Endodermal cell (in vitro differentiated cells): ENCODE measurements at regions not wholly inside any gene's neighbourhood (a gene's known extent, or its start where the extent isn't known, plus 50 kb on each side); places are given as distances from the start of the nearest gene placed in this dataset.

ENCODE experiments used
- DNase-seq: peaks from one replicate; pipeline ENCODE4 v3.0.0-alpha.2; 2017
- H3K27ac ChIP-seq: 2 replicates; pipeline ENCODE4 v1.5.1; 2013; ENCODE audit warnings: mild to moderate bottlenecking, low read depth, low read length, moderate library complexity
- H3K27me3 ChIP-seq: 2 replicates; pipeline ENCODE4 v1.6.1; 2013; ENCODE audit warnings: mild to moderate bottlenecking, low read length, moderate library complexity; ENCODE audit not compliant: insufficient read depth, control insufficient read depth, poor library complexity, severe bottlenecking
- H3K36me3 ChIP-seq: 2 replicates; pipeline ENCODE4 v1.7.0; 2013; ENCODE audit warnings: mild to moderate bottlenecking, low read length, moderate library complexity; ENCODE audit not compliant: control insufficient read depth, insufficient read depth
- H3K4me1 ChIP-seq: one replicate; pipeline ENCODE4 v1.7.0; 2013; ENCODE audit warnings: low read length; ENCODE audit not compliant: control insufficient read depth, insufficient read depth
- H3K4me3 ChIP-seq: 2 replicates; pipeline ENCODE4 v1.5.1; 2013; ENCODE audit warnings: mild to moderate bottlenecking, low read length, moderate library complexity
- H3K9ac ChIP-seq: 2 replicates; pipeline ENCODE4 v1.6.1; 2013; ENCODE audit warnings: mild to moderate bottlenecking, low read length, moderate library complexity; ENCODE audit not compliant: poor library complexity, severe bottlenecking; ENCODE audit errors: extremely low read depth
- H3K9me3 ChIP-seq: 2 replicates; pipeline ENCODE4 v1.6.1; 2013; ENCODE audit warnings: mild to moderate bottlenecking, low read length, moderate library complexity; ENCODE audit not compliant: control insufficient read depth
- H3K27ac Mint-ChIP-seq: 2 replicates; pipeline ENCODE4 v1.8.0; 2020; ENCODE audit warnings: mixed read lengths
- H3K27me3 Mint-ChIP-seq: 2 replicates; pipeline ENCODE4 v1.8.0; 2021; ENCODE audit warnings: mild to moderate bottlenecking, mixed read lengths; ENCODE audit not compliant: insufficient read depth
- H3K36me3 Mint-ChIP-seq: 2 replicates; pipeline ENCODE4 v1.8.0; 2020; ENCODE audit warnings: low read depth, mixed read lengths
- H3K4me1 Mint-ChIP-seq: 2 replicates; pipeline ENCODE4 v1.8.0; 2020; ENCODE audit warnings: mixed read lengths
- H3K4me3 Mint-ChIP-seq: 2 replicates; pipeline ENCODE4 v1.8.0; 2020; ENCODE audit warnings: mild to moderate bottlenecking, moderate library complexity, mixed read lengths
- H3K9me3 Mint-ChIP-seq: 2 replicates; pipeline ENCODE4 v1.8.0; 2020; ENCODE audit warnings: mild to moderate bottlenecking, mixed read lengths
- WGBS, 2 experiments: methylation state at CpG; one replicate each; pipeline versions ENCODE4 v1.1.5 to v1.1.7; 2013; ENCODE audit warnings: missing lambda C conversion rate in 2 of 2, mixed read lengths in 1 of 2; ENCODE audit not compliant: insufficient coverage in 1 of 2, insufficient read length in 1 of 2; 5-methylcytosine and 5-hydroxymethylcytosine counted together
- TF ChIP-seq, protein P1 (sequence below): fragments of 200-600 bp; sonication (generic); conservative IDR thresholded peaks from 2 replicates; pipeline ENCODE4 v1.5.0; 2021; ENCODE audit warnings: antibody characterized with exemption, mild to moderate bottlenecking

DNA sequence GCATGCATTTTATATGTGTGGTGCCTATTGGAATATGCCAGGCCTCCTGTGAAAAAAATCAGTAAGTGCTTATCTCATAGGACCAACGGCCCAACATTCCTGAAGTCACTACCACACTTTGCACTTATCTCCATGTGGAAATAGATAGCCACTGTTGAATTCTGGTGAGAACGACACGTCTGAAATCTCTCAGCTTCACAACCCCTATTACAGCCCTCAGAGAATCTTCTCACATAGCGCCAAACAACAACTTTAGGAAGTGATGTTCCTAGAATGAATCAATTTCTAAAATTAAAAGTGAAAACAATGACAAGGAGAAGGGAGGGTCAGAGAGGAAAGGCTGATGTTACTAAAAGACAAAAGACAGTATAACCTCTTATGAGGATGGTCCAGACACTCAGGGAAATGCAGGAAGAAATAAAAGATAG, 270.8 kb upstream of the BTG1 start:
- no peaks in the 10 kb centered on the region for H3K9me3 ChIP-seq
- TF ChIP-seq, protein P1, sequence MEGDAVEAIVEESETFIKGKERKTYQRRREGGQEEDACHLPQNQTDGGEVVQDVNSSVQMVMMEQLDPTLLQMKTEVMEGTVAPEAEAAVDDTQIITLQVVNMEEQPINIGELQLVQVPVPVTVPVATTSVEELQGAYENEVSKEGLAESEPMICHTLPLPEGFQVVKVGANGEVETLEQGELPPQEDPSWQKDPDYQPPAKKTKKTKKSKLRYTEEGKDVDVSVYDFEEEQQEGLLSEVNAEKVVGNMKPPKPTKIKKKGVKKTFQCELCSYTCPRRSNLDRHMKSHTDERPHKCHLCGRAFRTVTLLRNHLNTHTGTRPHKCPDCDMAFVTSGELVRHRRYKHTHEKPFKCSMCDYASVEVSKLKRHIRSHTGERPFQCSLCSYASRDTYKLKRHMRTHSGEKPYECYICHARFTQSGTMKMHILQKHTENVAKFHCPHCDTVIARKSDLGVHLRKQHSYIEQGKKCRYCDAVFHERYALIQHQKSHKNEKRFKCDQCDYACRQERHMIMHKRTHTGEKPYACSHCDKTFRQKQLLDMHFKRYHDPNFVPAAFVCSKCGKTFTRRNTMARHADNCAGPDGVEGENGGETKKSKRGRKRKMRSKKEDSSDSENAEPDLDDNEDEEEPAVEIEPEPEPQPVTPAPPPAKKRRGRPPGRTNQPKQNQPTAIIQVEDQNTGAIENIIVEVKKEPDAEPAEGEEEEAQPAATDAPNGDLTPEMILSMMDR, result no peak
- Mint-ChIP-seq H3K27ac (no peak overlapping the region), H3K27me3 (no peaks in the 10 kb centered on the region), H3K4me1 (peaks cover 2% of the 10 kb centered on the region), H3K36me3 (no peaks in the 10 kb centered on the region), H3K9me3 (no peaks in the 10 kb centered on the region), H3K4me3 (no peak overlapping the region)
- H3K27ac ChIP-seq, result no peak overlapping the region
- WGBS, 2 experiments, result 83% methylated on average over 4 of the region's 4 CpGs; no CpG with 5 or more reads in 1 of the 2 experiments
- H3K27me3 ChIP-seq, result no peaks in the 10 kb centered on the region
- DNase-seq, result no peak
- no peak overlapping the region for H3K4me3 ChIP-seq
- H3K36me3 ChIP-seq, result no peaks in the 10 kb centered on the region
- no peak overlapping the region for H3K9ac ChIP-seq
- no peaks in the 10 kb centered on the region for H3K4me1 ChIP-seq

DNA sequence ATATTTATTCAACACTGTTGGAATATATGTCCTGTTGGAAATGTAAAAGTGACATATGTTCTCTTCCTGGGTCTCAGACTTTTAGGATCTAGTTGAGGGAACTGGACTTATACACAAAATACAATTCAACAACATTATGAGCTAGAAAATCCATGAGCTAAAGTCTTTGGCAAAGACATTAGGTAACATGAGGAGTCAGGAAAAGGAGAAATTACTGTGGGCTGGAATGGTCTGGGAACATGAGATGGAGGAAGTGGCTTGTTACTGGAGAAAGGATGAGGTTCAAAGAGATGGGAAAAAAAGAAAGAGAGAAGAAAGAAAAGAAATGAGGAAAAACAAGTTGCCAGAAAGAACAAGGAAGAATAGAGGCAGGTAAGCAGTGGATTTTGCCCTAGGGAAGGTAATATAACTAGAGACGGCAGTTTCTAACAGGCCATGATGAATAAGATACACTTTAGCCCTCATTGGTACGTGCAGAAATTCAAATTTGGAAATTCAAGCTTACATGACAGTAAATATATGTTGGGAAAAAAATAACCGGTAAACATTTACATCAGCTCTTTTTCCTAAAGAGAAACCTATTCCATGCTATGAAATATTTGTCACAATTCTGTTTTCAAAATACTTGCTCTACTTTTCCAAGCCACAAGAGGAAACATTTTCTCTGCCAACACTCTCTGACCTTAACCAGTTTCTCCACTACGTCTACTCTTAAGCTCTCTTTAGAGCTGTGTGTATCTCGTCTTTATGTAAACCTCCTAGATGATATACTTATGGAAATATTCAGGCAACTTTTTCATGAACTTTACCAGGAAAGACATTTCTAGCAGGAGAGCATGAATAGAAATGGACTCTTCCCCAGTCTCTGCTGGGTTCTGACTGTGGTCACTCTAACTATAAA, 268.8 kb upstream of the BTG1 start:
- Histone ChIP-seq H3K4me3 (no peak overlapping the region), H3K27ac (no peak overlapping the region), H3K9ac (no peak overlapping the region), H3K27me3 (no peaks in the 10 kb centered on the region), H3K36me3 (no peaks in the 10 kb centered on the region), H3K4me1 (no peaks in the 10 kb centered on the region), H3K9me3 (no peaks in the 10 kb centered on the region)
- Mint-ChIP-seq H3K36me3 (no peaks in the 10 kb centered on the region), H3K9me3 (no peaks in the 10 kb centered on the region), H3K4me1 (no peaks in the 10 kb centered on the region), H3K4me3 (no peak overlapping the region), H3K27me3 (no peaks in the 10 kb centered on the region), H3K27ac (no peak overlapping the region)
- no peak for DNase-seq
- TF ChIP-seq, protein P1, result no peak
- 92 to 100% methylated on average over 2 to 5 of the region's 5 CpGs for WGBS, 2 experiments

- no peaks in the 10 kb centered on the region for H3K4me1 Mint-ChIP-seq
- no peaks in the 10 kb centered on the region for H3K4me1 ChIP-seq
- peaks cover 5% of the 10 kb centered on the region for H3K9me3 Mint-ChIP-seq
These were observed 267.6 kb upstream of the BTG1 start for GRCh38 chr12:92413286-92413685.

More at GRCh38 chr12:92413286-92413685, 267.6 kb upstream of the BTG1 start:
- Histone ChIP-seq H3K36me3 (no peaks in the 10 kb centered on the region), H3K9me3 (no peaks in the 10 kb centered on the region), H3K27me3 (no peaks in the 10 kb centered on the region), H3K9ac (no peak overlapping the region), H3K27ac (no peak overlapping the region), H3K4me3 (no peak overlapping the region)
- Mint-ChIP-seq H3K27ac (no peak overlapping the region), H3K4me3 (no peak overlapping the region), H3K27me3 (no peaks in the 10 kb centered on the region), H3K36me3 (no peaks in the 10 kb centered on the region)
- WGBS, 2 experiments, result 98 to 100% methylated on average over 2 to 3 of the region's 3 CpGs
- DNase-seq, result no peak
- TF ChIP-seq, protein P1, result no peak
